GM21619 (cell line): ENCODE measurements at regions not wholly inside any gene's neighbourhood (a gene's known extent, or its start where the extent isn't known, plus 50 kb on each side); places are given as distances from the start of the nearest gene placed in this dataset.
"Not testable (repeated sequence)": the region's sequence is repeated elsewhere in the genome, so short reads cannot be mapped to it uniquely, and the experiment has no call there.

Experiments
- ATAC-seq: cut with Tn5 transposase; IDR thresholded peaks from one replicate; pipeline ENCODE4 v1.9.1; 2021; ENCODE audit not compliant: unreplicated experiment

DNA sequence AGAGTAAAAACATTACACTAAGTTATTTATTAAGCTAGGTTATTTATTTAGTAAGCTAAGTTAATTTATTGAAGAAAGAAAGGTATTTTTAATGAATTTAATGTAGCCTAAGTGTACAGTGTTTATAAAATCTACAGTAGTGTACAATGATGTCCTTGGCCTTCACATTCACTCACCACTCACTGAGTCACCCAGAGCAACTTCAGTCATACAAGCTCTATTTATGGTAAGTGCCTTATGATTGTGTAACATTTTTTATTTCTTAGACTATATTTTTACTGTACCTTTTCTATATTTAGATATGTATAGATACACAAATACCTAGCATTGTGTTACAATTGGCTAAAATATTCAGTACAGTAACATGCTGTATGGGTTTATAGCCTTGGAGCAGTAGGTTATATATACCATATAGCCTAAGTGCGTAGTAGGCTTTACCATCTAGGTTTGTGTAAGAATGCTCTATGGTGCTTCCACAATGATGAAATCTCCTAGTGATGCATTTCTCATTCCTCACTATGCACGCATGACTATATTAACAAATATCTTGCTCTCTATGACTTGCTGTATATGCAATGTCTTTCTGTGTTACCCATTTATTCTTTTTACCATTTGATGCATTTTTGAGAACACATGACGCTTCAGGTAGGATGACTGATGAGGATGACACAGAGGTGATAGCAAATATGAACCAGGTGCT lies 309.6 kb upstream of the ATXN7L3B start:
- ATAC-seq, result no peak

- ATAC-seq, result no peak
Measured at GRCh38 chr12:74229671-74230070, 308.0 kb upstream of the ATXN7L3B start.

DNA sequence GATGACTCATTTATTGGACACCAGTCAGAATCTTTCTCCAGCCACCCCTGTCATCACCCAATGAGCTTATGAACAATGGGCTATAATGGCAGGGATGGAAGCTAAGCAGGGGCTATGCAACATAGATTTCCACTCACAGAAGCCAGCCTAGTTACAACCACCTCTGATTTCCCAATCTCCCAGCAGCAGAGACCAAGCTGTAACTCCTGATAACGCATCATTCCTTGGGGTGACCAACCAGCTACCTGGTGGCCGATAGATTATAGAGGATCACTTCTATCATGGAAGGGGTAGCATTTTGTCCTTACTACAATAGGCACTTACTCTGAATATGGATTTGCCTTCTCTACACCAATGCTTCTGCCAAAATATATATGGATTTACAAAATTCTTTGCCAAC lies 302.3 kb upstream of the ATXN7L3B start:
- no peak for ATAC-seq

DNA sequence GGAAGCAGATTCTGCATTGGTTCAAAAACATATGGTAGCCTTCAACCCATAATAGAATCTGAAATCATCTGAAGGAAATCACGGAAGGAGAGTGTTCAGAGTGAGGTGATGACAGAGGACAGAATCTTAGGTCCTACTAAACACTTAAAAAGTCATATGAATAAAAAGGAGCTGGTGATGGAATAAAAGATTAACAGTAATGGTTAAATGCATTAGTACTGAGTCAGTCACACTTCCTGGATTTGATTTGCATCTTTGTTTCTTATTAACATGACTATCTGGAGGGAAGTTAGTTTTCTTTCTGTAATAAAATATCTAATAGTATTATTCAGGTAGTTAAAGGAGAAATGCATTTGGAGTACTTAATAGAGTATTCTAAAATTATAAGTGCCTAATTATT lies 296.3 kb upstream of the ATXN7L3B start:
- ATAC-seq, result no peak

GRCh38 chr12:74242088-74242487 lies 295.5 kb upstream of the ATXN7L3B start:
- no peak for ATAC-seq

DNA sequence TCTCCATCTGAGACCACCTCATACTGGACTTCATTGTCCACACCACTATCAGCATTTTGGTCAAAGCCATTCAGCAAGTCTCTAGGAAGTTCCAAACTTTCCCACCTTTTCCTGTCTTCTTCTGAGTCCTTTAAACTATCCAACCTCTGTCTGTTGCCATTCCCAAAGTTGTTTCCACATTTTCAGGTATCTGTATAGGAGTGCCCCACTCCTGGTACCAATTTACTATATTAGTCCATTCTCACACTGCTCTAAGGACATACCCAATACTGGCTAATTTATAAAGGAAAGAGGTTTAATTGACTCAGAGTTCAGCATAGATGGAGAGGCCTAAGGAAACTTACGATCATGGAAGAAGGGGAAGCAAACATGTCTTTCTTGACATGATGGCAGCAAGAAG lies 292.2 kb upstream of the ATXN7L3B start:
- no peak for ATAC-seq

DNA sequence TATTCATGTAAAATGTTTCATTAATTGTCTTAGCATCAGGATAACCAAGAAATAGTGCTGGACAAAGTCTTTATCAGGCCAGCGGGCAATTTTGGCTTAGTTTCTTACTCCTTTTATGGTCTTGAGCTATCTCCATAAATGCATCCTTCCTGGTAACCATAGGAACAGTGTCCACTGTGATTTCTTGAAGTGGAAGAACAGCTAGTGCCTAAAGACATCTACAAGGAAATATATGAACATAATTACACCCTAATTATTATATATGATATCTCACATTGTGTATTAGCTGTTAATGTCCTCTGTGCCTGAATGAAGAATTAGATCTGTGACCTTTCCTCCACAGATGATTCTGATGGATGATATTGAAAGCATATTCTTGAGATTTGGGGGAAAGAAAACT lies 286.7 kb upstream of the ATXN7L3B start:
- ATAC-seq, result no peak

DNA sequence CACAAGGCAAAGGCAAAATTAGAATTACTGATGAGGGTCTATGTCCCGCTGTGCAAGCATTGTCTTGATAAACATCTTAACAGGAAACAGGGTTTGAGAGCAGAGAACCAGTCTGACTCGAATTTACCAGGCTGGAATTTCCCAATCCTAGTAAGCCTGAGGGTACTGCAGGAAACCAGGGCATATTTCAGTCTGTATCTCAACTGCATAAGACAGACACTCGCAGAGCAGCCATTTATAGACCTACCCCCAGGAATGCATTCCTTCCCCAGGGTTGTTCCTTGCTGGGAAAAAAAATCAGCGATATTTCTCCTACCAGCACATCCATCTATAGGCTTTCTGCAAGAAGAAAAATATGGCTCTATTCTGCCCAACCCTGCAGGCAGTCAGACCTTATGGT lies 283.8 kb upstream of the ATXN7L3B start:
- not testable (repeated sequence) for ATAC-seq

DNA sequence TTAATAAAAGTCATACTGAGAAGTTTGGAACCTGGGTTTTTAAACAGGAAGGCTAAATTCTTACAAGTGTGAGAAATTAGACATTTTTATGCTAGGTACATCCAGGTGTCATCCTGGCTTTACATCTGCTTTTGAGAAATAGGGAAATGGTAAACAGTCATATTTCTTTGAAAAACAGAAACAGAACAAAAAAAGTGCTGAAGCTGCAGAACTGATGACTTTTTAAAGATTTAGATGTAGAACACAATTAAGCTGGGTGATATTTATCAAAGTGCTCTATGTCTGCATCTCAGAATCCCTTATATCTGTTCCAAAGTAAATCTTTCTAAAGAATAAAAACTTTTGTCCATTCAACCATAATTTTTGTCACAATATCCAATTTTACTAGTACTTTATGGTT lies 282.9 kb upstream of the ATXN7L3B start:
- no peak for ATAC-seq

GRCh38 chr12:74259199-74259598 lies 278.4 kb upstream of the ATXN7L3B start:
- no peak for ATAC-seq

DNA sequence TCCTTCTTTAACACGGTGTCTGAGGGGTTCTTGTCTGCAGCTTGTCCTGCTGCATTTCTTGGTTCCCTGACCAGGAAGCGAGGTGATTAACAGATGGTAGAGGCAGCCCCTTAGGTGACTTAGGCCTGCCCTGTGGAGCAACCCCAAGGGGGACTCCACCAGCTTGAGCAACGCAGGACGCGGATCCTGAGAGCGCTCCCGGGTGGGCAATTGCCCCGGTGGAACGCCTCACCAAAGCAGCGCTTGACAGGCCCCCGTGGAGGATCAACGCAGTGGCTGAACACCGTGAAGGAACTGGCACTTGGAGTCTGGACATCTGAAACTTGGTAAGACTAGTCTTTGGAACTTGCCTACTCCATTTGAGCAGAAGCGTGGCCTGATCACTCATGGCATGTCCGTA lies 272.9 kb upstream of the ATXN7L3B start:
- ATAC-seq, result no peak

- not testable (repeated sequence) for ATAC-seq
Measured at GRCh38 chr12:74269355-74269754, 268.3 kb upstream of the ATXN7L3B start.

- ATAC-seq, result no peak
Measured at GRCh38 chr12:74280156-74280655, 257.4 kb upstream of the ATXN7L3B start.

DNA sequence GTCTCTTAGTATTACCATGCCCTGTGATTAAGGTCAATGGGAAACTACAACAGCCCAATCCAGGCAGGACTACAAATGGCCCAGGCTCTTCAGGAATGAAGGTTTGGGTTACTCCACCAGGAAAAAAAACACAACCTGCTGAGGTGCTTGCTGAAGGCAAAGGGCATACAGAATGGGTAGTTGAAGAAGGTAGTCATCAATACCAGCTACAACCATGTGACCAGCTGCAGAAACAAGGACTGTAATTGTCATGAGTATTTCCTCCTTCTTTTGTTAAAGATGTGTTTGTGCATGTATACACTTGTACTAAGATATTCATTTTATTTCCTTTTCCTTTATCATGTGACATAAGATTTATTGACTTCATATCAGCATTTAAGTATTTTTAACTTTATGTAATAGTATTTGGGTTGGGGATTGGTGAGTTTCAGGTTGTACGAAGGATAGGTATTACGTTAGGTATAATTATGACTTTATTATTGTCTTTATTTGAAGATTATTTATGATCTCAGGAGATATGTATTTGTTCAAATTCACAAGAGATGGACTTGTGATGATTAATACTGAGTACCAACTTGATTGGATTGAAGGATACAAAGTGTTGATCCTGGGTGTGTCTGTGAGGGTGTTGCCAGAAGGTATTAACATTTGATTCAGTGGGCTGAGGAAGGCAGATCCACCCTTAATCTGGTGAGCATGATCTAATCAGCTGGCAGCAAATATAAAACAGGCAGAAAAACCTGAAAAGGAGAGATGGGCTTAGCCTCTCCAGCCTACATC lies 256.0 kb upstream of the ATXN7L3B start:
- ATAC-seq, result not testable (repeated sequence)

- ATAC-seq, result no peak
Measured at GRCh38 chr12:74283646-74284045, 254.0 kb upstream of the ATXN7L3B start.

DNA sequence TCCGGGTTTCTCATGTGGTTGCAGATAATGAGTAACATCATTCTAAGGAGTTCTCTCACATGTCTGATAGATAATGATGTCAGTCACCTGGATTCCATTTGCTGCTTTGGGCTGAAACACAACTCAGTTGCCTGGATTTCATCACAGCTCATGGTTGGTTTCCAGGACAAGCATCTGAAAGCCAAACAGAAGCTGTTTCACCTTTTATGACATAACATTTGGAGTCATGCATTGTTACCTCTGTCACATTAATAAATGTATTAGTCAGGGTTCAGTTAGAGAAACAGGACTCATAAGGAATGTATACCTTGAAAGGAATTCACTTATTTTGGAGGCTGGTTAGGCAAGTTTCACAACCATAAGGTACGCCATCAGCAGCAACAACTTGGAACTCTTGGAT lies 251.9 kb upstream of the ATXN7L3B start:
- no peak for ATAC-seq

- ATAC-seq, result no peak
Measured at GRCh38 chr12:74286254-74286653, 251.4 kb upstream of the ATXN7L3B start.

DNA sequence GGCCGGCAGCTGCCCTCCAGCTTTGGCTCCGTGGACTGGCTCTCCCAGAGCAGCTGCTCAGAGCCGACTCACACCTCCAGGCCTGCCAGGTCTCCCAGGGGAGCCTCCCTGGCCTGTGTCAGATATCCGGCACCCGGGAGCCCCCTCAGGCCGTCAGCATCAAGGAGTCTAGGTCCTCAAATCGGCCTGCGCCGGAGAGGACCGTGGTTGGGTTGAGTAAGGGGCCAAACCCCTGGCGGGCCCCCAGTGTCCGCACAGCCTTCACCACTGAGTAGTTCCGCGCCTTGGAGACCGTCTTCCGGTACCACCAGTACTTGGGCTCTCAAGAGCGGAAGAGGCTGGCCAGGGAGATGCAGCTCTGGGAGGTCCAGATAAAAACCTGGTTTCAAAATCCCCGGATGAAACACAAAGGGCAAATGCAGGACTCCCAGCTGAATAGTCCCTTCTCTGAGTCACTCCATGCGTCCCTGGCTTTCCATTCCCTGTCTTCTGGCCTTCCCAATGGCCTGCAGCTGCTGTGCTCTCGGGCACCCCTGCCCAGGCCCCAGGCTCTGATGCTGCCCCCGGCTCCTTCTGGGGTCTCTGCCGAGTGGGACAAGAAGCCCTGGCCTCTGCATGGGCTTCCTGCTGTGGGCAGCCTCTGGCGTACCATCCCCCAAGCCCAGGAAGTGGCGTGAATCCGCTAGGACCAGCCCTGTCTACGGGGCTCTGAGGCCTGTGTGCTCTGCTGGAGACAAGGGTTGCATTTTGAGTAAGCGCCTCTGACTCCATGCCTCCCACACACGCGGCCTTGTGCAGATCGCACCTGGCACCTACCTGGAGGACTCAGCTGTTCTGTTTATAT lies 245.1 kb upstream of the ATXN7L3B start:
- ATAC-seq, result no peak

GRCh38 chr12:74293689-74294131 lies 243.9 kb upstream of the ATXN7L3B start:
- ATAC-seq, result no peak

DNA sequence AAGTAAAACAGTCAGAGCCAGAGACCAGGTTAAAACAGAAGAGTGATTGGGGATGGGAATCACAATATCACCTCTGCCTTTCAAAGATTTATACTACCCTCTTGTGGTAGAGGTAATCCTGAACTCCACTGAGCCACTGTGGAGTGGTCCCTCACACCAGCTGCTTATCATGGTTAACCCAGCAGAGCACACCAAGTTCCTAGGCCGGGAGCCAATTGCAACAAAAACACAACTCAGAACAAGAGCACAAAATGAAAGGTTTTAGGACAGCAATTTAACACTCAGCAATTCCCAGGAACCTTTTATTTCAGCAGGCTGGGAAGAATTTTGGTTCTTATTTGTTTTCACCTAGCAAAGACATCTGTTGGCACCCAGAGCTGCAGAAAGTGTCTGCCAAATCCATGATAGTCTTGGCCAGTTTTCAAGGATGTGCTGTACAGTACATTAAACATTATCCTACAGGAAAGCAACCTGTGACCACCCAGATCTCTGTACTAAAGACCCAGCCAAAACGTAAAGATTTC lies 220.5 kb upstream of the ATXN7L3B start:
- ATAC-seq, result no peak

GRCh38 chr12:74317741-74318140 lies 219.9 kb upstream of the ATXN7L3B start:
- ATAC-seq, result no peak
